ENCODE measurements at regions not wholly inside any gene's neighbourhood (a gene's known extent, or its start where the extent isn't known, plus 50 kb on each side); places are given as distances from the start of the nearest gene placed in this dataset.

- Histone ChIP-seq H3K27me3 (ENCODE audit: control insufficient read depth, extremely low read depth, insufficient read depth, low read length) (no peaks in the 10 kb centered on the region), H3K4me1 (ENCODE audit: control insufficient read depth, extremely low read depth, insufficient read depth, low read length) (no peaks in the 10 kb centered on the region), H3K9me1 (ENCODE audit: control insufficient read depth, extremely low read depth, insufficient read depth, low read length) (no peaks in the 10 kb centered on the region), H3K79me2 (ENCODE audit: control insufficient read depth, insufficient read depth, low read length) (no peaks in the 10 kb centered on the region), H3K4me2 (ENCODE audit: control insufficient read depth, extremely low read depth, insufficient read depth, low read depth, low read length) (no peak overlapping the region), H3K27ac (ENCODE audit: control insufficient read depth, insufficient read depth, low read length) (no peak overlapping the region), H3K36me3 (ENCODE audit: control insufficient read depth in 2 of 2, extremely low read depth in 1 of 2, insufficient read depth in 2 of 2, low read length in 2 of 2) (no peaks in the 10 kb centered on the region), H3K9me3 (ENCODE audit: control insufficient read depth, low read depth, low read length) (no peaks in the 10 kb centered on the region), H4K20me1 (ENCODE audit: control insufficient read depth, extremely low read depth, insufficient read depth, low read length) (no peaks in the 10 kb centered on the region), H2AFZ (ENCODE audit: control insufficient read depth, low read length) (no peak overlapping the region), H3K4me3 (ENCODE audit: control insufficient read depth in 2 of 3, extremely low read depth in 1 of 3, insufficient read depth in 2 of 3, low read depth in 1 of 3, low read length in 3 of 3) (no peak overlapping the region), H3K9ac (ENCODE audit: control insufficient read depth, extremely low read depth, insufficient read depth, low read length) (no peak overlapping the region)
- DNase-seq (ENCODE audit: low read depth, low spot score) (no peak), FAIRE-seq (no peak)
- dilution Hi-C loops (cut with MboI; ENCODE audit: extremely low pct_ligation_motif_present, low sequenced_read_pairs): no loop called here
- TF ChIP-seq CTCF (optimal IDR thresholded peaks at IDR 0.05 in 1 of 3, IDR thresholded peaks at IDR 0.05 in 1 of 3, conservative IDR thresholded peaks at IDR 0.05 in 1 of 3; ENCODE audit: extremely low read depth in 1 of 3, insufficient read depth in 2 of 3, low read length in 3 of 3): no peak
- TF ChIP-seq EZH2 (IDR thresholded peaks at IDR 0.05; ENCODE audit: low read length): no peak
Observed at GRCh38 chr5:15082096-15082495, 210.5 kb upstream of the ANKH start.

GRCh38 chr5:15080219-15080618 is 208.6 kb upstream of the ANKH start:
- H3K9me1 ChIP-seq (ENCODE audit: control insufficient read depth, extremely low read depth, insufficient read depth, low read length): no peaks in the 10 kb centered on the region
- H4K20me1 ChIP-seq (ENCODE audit: control insufficient read depth, extremely low read depth, insufficient read depth, low read length): no peaks in the 10 kb centered on the region
- H3K4me2 ChIP-seq (ENCODE audit: control insufficient read depth, extremely low read depth, insufficient read depth, low read depth, low read length): no peak overlapping the region
- no peaks in the 10 kb centered on the region for H3K4me1 ChIP-seq (ENCODE audit: control insufficient read depth, extremely low read depth, insufficient read depth, low read length)
- no peak overlapping the region for H3K9ac ChIP-seq (ENCODE audit: control insufficient read depth, extremely low read depth, insufficient read depth, low read length)
- no peak overlapping the region for H2AFZ ChIP-seq (ENCODE audit: control insufficient read depth, low read length)
- H3K9me3 ChIP-seq (ENCODE audit: control insufficient read depth, low read depth, low read length): no peaks in the 10 kb centered on the region
- H3K79me2 ChIP-seq (ENCODE audit: control insufficient read depth, insufficient read depth, low read length): no peaks in the 10 kb centered on the region
- no peak overlapping the region for H3K4me3 ChIP-seq (ENCODE audit: control insufficient read depth in 2 of 3, extremely low read depth in 1 of 3, insufficient read depth in 2 of 3, low read depth in 1 of 3, low read length in 3 of 3)
- dilution Hi-C loops (cut with MboI; ENCODE audit: extremely low pct_ligation_motif_present, low sequenced_read_pairs): no loop called here
- H3K27ac ChIP-seq (ENCODE audit: control insufficient read depth, insufficient read depth, low read length): no peak overlapping the region
- FAIRE-seq (no peak), DNase-seq (ENCODE audit: low read depth, low spot score) (no peak)
- H3K36me3 ChIP-seq (ENCODE audit: control insufficient read depth in 2 of 2, extremely low read depth in 1 of 2, insufficient read depth in 2 of 2, low read length in 2 of 2): no peaks in the 10 kb centered on the region
- no peaks in the 10 kb centered on the region for H3K27me3 ChIP-seq (ENCODE audit: control insufficient read depth, extremely low read depth, insufficient read depth, low read length)
- TF ChIP-seq CTCF (optimal IDR thresholded peaks at IDR 0.05 in 1 of 3, IDR thresholded peaks at IDR 0.05 in 1 of 3, conservative IDR thresholded peaks at IDR 0.05 in 1 of 3; ENCODE audit: extremely low read depth in 1 of 3, insufficient read depth in 2 of 3, low read length in 3 of 3) (no peak), EZH2 (IDR thresholded peaks at IDR 0.05; ENCODE audit: low read length) (no peak)
